Glutamatergic neuron (in vitro differentiated cells): ENCODE measurements at regions not wholly inside any gene's neighbourhood (a gene's known extent, or its start where the extent isn't known, plus 50 kb on each side); places are given as distances from the start of the nearest gene placed in this dataset.

Experiments
- DNase-seq: peaks from one replicate; pipeline ENCODE4 v3.0.0; 2022
- H3K27ac Mint-ChIP-seq: one replicate; pipeline ENCODE4 v1.8.0; 2020; ENCODE audit warnings: mild to moderate bottlenecking, mixed read lengths, inconsistent platforms; ENCODE audit not compliant: unreplicated experiment
- H3K27me3 Mint-ChIP-seq: one replicate; pipeline ENCODE4 v1.8.0; 2020; ENCODE audit warnings: mild to moderate bottlenecking, moderate library complexity, mixed read lengths, inconsistent platforms; ENCODE audit not compliant: unreplicated experiment
- H3K36me3 Mint-ChIP-seq: one replicate; pipeline ENCODE4 v1.8.0; 2020; ENCODE audit warnings: mild to moderate bottlenecking, mixed read lengths, inconsistent platforms; ENCODE audit not compliant: unreplicated experiment
- H3K4me1 Mint-ChIP-seq: one replicate; pipeline ENCODE4 v1.8.0; 2020; ENCODE audit warnings: mild to moderate bottlenecking, low read depth, mixed read lengths, inconsistent platforms; ENCODE audit not compliant: unreplicated experiment
- H3K4me3 Mint-ChIP-seq: one replicate; pipeline ENCODE4 v1.8.0; 2020; ENCODE audit warnings: mild to moderate bottlenecking, mixed read lengths, inconsistent platforms; ENCODE audit not compliant: unreplicated experiment
- H3K9me3 Mint-ChIP-seq: one replicate; pipeline ENCODE4 v1.8.0; 2020; ENCODE audit warnings: mild to moderate bottlenecking, moderate library complexity, mixed read lengths, inconsistent platforms; ENCODE audit not compliant: unreplicated experiment
- CTCF ChIP-seq: fragments of 200-600 bp; sonication (generic); IDR thresholded peaks from one replicate; pipeline ENCODE4 v1.5.0; 2021; ENCODE audit not compliant: partially characterized antibody, unreplicated experiment

- H3K27me3 Mint-ChIP-seq = no peaks in the 10 kb centered on the region
- no peak overlapping the region for H3K4me3 Mint-ChIP-seq
- H3K4me1 Mint-ChIP-seq = peaks cover 6% of the 10 kb centered on the region
- H3K9me3 Mint-ChIP-seq = no peaks in the 10 kb centered on the region
- H3K27ac Mint-ChIP-seq = no peak overlapping the region
- no peaks in the 10 kb centered on the region for H3K36me3 Mint-ChIP-seq
- no peak for DNase-seq
- TF ChIP-seq CTCF = peak; percentile 91
Observed at GRCh38 chr2:57516698-57517340, 529.8 kb upstream of the VRK2 start.

- peaks cover 1% of the 10 kb centered on the region for H3K9me3 Mint-ChIP-seq
- no peaks in the 10 kb centered on the region for H3K36me3 Mint-ChIP-seq
- no peak for DNase-seq
- no peaks in the 10 kb centered on the region for H3K27me3 Mint-ChIP-seq
- no peak overlapping the region for H3K4me3 Mint-ChIP-seq
- no peaks in the 10 kb centered on the region for H3K4me1 Mint-ChIP-seq
- TF ChIP-seq CTCF = no peak
- no peak overlapping the region for H3K27ac Mint-ChIP-seq
Observed at GRCh38 chr2:57523304-57523703, 523.3 kb upstream of the VRK2 start.

GRCh38 chr2:57527685-57528084, 518.9 kb upstream of the VRK2 start:
- no peak for TF ChIP-seq CTCF
- Mint-ChIP-seq H3K27ac (no peak overlapping the region), H3K27me3 (no peaks in the 10 kb centered on the region), H3K9me3 (peaks cover 1% of the 10 kb centered on the region), H3K4me3 (no peak overlapping the region), H3K36me3 (no peaks in the 10 kb centered on the region), H3K4me1 (no peaks in the 10 kb centered on the region)
- no peak for DNase-seq

- Mint-ChIP-seq H3K9me3 (peaks cover 1% of the 10 kb centered on the region), H3K36me3 (no peaks in the 10 kb centered on the region), H3K27me3 (no peaks in the 10 kb centered on the region), H3K4me3 (no peak overlapping the region), H3K27ac (no peak overlapping the region), H3K4me1 (no peaks in the 10 kb centered on the region)
- TF ChIP-seq CTCF = no peak
- DNase-seq = no peak
Observed at GRCh38 chr2:57528499-57528898, 518.1 kb upstream of the VRK2 start.

- Mint-ChIP-seq H3K9me3 (no peaks in the 10 kb centered on the region), H3K36me3 (no peaks in the 10 kb centered on the region), H3K4me1 (peaks cover 4% of the 10 kb centered on the region), H3K4me3 (no peak overlapping the region), H3K27me3 (no peaks in the 10 kb centered on the region), H3K27ac (no peak overlapping the region)
- DNase-seq = no peak
- no peak for TF ChIP-seq CTCF
Observed at GRCh38 chr2:57534358-57534757, 512.2 kb upstream of the VRK2 start.
